COLO668 (cell line): ENCODE measurements at regions not wholly inside any gene's neighbourhood (a gene's known extent, or its start where the extent isn't known, plus 50 kb on each side); places are given as distances from the start of the nearest gene placed in this dataset.

ENCODE experiments used
- DNase-seq: peaks from one replicate; lab custom pipeline; 2025; ENCODE audit not compliant: unreplicated experiment; lab: John Stamatoyannopoulos, UW

DNA sequence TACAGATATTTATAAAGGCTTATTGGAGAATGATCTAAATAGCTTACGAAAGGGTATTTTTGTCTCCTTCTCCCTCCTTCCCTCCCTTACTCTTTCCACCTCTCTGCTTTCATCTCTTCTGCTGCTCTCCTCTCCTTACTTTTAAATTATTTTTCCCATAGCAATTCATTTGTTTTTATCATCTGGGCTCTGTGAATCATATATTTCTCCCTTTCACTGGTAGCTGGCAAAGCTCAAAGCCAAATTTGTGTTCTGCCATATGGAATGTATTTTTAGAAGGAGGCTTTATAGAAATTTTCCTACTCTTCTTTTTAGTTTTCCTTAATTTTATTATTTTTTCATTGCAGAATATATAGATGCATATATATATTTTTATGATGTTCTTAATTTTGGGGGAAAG lies 385.8 kb downstream of the C3orf38 start:
- no peak for DNase-seq

- no peak for DNase-seq
Observed at GRCh38 chr3:88542916-88543315, 393.2 kb downstream of the C3orf38 start.

DNA sequence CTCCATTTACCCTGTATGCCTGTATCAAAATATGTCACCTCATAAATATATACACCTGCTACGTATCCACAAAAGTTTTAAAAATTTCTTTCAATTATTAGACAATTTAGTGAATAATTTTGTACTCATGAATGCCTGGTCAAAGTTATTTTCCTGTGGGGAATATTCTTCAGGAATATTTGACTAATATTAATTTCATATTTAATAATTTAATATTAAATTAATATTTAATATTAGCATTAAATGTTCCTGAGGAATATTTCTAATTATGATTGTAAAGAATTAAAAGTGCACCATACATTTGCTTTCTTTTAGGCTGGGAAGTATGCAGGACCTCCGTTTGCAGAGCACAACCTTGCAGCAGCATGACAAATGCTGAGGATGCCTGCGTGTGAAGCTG lies 422.7 kb downstream of the C3orf38 start:
- DNase-seq = no peak

- no peak for DNase-seq
Observed at GRCh38 chr3:88573472-88573871, 423.7 kb downstream of the C3orf38 start.

GRCh38 chr3:88574146-88574545 lies 424.4 kb downstream of the C3orf38 start:
- DNase-seq = no peak

DNA sequence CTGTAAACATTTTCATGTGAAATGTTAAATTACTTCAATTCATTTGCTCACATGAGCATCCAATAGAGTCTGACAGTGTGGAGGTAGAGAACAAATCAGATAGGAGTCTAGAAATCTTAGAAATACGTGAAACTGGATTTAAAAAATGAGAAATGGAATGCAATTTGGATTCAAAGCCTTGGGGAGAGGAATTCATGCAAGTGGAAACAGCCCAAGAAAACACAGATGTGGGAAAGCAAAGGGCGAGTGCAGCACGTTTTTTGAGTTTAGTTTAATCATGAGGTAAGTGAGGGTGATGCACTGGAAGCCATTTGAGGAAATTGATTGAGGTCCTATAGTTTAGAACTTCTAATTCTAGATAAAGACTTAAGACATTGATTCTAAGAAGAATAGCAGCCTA lies 434.7 kb downstream of the C3orf38 start:
- DNase-seq = no peak

DNA sequence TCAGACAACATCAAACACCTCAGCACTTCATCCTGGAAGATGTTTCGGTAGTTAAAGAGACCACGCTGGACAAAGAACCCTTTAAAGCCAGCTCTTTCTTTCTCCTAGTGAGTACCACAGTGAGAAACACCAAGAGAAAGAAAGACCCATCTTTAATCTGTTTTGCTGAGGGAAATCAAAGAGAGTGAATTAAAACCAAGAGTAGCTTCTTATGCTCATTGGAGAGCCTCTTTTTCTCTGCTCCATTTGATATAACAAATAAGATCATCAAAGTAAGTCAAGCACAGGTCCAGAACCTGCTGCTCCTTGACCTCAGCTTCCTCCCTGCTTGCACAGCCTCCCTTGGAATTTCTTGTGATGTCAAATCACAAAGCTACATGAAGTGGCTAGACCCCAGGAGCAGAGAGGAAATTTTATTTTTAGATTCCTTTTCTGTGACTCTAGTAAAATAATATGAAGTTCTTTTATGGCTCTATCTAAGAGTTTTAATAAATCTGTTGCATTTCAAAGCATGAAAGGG lies 436.4 kb downstream of the C3orf38 start:
- no peak for DNase-seq

DNA sequence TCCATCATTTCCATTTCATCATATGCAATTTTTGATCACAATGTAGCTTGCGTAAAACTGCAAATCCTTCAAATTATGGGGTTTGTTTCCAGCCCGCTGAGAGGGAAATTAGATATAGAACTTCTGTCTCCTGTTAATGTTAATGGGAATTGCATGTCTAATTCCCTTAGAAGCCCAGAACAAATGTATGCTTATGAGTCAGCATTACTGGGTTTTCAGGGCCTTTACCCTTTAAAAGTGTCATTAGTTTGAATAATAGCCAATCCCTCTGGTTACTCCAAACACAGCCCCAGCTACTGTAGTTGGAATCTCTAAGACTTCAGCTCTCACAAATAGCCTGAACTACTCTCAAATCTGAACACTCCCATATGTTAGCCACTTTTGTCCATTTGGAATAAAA lies 439.4 kb downstream of the C3orf38 start:
- no peak for DNase-seq

- no peak for DNase-seq
Observed at GRCh38 chr3:88595026-88595425, 445.3 kb downstream of the C3orf38 start.

GRCh38 chr3:88596451-88596850 lies 446.7 kb downstream of the C3orf38 start:
- no peak for DNase-seq

DNA sequence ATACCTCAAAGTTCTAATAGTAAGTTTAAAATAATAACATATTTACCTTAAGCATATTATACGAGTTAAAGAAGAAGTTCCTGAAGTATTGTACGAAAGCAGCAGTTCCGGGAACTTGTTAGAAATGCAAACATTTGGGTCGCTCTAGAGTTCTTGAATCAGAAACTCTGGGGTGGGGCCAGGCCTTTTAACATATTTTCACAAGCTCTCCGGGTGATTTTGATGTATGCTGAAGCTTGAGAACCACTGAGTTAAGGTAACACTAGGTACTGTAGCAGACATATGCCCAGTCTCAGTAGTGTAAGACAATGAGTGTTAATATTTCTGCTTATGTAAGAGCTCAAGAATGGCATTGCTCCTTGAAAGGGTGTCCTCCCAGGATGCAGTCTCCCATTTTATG lies 461.1 kb downstream of the C3orf38 start:
- DNase-seq = no peak

- DNase-seq = no peak
Observed at GRCh38 chr3:88611826-88612326, 462.1 kb downstream of the C3orf38 start.

DNA sequence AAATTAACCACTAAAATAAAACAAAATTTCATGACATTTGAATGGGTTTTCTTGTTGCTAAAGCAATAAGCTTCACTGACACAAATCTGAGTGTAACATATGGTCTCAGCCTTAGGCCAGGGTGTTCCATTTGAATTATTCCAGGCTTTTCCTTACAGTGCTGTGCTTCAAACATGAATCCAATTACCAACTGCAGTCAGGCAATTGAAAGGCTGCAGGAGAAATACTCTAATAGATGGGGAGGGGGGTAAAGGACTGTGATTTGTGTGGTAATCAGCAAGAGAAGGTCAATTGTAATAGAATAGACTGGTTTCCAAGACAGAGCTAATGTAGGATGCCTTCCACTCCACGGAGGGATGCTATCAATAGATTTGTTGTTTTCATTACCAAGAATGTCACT lies 466.7 kb downstream of the C3orf38 start:
- DNase-seq = no peak

DNA sequence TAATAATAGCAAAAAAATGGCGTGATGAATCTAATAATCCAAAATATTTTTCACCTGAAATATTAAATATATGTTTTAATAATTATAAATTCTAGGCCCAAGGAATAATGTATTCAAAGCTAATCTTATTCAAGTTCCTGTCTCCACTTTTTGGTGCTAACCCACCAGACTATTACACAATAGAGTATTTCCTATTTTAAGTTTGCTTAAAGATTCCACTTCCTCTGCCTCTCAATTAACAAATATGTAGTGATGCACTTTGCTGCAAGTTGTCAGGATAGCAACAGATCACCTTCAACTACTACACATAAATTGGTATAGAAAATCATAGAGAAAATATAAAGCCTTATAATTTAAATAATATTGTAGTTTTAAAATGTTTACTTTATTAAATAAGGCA lies 467.5 kb downstream of the C3orf38 start:
- DNase-seq = no peak

GRCh38 chr3:88618021-88618645 lies 468.4 kb downstream of the C3orf38 start:
- DNase-seq = no peak

GRCh38 chr3:88621586-88621985 lies 471.8 kb downstream of the C3orf38 start:
- DNase-seq = no peak

DNA sequence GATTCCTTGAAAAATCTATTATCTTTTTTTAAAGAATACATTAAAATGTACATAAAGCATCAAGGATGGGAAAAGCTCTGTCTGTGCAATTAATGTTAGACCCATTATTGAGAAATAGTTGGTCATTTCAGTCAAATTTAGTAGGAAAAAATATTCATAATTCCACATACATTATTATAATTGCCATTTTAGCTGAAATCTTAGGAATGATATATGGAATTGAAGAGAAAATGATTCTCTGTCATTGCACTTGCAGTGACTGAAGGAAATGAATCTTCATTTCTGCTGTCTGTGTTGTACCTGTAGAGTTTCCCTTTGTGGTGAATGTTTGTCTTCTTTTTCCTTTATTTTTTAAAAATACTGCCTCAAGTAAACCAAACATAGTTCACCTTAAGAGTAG lies 473.9 kb downstream of the C3orf38 start:
- DNase-seq = no peak

DNA sequence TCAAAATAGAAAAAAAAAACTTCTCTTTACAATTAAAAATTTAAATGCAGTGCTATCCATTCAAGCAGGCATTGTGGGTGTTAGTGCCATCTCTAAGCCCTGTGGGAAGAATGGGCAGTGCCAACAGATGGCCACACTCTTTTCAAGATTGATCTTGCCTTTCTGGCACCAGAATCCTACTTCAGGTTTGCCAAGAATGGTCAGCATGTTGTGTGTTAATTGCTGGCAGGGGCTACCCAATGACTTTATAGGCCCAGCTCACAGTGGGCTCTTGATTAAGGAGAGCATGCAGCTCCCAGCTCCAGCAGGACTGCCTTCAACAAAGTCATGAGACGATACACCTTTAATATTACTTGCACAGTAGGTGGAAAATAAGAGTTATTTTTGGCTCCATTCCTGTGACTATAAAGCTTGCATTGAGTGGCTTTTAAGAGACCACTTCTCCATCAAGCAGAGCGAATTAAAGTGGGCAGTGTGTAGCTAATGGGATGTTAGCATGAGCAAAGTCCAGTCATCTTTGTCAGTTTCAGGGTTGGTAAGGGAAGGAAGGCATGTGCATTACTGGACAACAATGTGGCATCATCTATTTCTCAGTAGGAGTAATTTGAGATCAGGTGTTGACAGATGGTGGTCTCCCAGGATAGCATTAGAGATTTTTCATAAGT lies 476.8 kb downstream of the C3orf38 start:
- DNase-seq = no peak

GRCh38 chr3:88628901-88629300 lies 478.5 kb upstream of the EPHA3 start:
- DNase-seq = no peak

- DNase-seq = no peak
Observed at GRCh38 chr3:88632226-88632625, 475.2 kb upstream of the EPHA3 start.

GRCh38 chr3:88640581-88640980 lies 466.8 kb upstream of the EPHA3 start:
- DNase-seq = no peak

DNA sequence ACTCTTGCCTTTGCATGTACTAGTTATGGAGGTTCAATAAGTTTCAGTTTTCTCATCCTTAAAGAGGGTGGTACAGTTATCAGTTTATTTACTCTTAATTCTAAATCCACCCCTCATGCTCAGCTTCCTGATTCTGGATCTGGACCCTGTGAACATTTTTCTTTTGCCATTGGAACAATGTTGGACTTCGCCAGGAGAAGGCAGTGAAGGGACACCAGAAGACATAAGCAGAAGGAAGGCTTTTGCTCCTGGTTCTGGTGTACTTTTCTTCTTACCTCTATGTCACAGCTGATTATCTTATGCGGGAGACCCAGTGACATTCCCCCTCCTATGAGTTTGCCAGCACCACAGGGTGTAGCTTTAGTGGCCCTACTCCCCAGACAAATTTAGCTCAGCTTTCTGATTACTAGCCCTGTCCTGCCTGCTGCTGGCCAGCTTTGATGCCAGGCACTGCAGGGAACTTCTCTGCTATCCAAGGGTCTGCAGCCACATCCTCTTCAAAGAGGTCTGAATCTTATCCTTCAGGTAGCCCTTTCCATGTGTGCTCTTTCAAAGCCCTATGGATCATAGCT lies 466.3 kb upstream of the EPHA3 start:
- DNase-seq = no peak
